Breast epithelium (tissue), 4 donors: ENCODE measurements at regions not wholly inside any gene's neighbourhood (a gene's known extent, or its start where the extent isn't known, plus 50 kb on each side); places are given as distances from the start of the nearest gene placed in this dataset.

Experiments used
- DNase-seq, 2 donors: peaks; one replicate each; pipeline ENCODE4 v3.0.0-alpha.2; 2019; ENCODE audit warnings: low spot score in 2 of 2
- H3K27ac ChIP-seq, 2 donors: fragments of 200-600 bp; sonication (generic) in 1 of 2; one replicate each; pipeline ENCODE4 v1.5.1; 2016 to 2019; ENCODE audit warnings: mild to moderate bottlenecking in 1 of 2
- H3K27me3 ChIP-seq, 2 donors: fragments of 200-600 bp; sonication (generic) in 1 of 2; one replicate each; pipeline versions ENCODE4 v1.5.1 to v1.6.0; 2017 to 2019; ENCODE audit warnings: control low read depth in 1 of 2, mild to moderate bottlenecking in 1 of 2
- H3K36me3 ChIP-seq: fragments of 200-600 bp; one replicate; pipeline ENCODE4 v1.5.1; 2019
- H3K4me1 ChIP-seq, 2 donors: fragments of 200-600 bp; sonication (generic); one replicate each; pipeline ENCODE4 v1.5.1; 2016 to 2019; ENCODE audit warnings: control low read depth in 1 of 2
- H3K4me3 ChIP-seq, 3 donors: fragments of 200-600 bp; sonication (generic); 1 replicate in 2 of 3; 2 replicates in 1 of 3; pipeline ENCODE4 v1.5.1; 2016 to 2019; ENCODE audit warnings: mild to moderate bottlenecking in 3 of 3, moderate library complexity in 2 of 3
- H3K9me3 ChIP-seq, 2 donors: fragments of 200-600 bp; sonication (generic) in 1 of 2; one replicate each; pipeline ENCODE4 v1.5.1; 2016 to 2019; ENCODE audit warnings: control low read depth in 1 of 2
- CTCF ChIP-seq, 3 donors: fragments of 450-650 bp; IDR thresholded peaks; one replicate each; pipeline ENCODE4 v1.5.1; 2016 to 2017; ENCODE audit warnings: antibody characterized with exemption in 3 of 3, mild to moderate bottlenecking in 3 of 3, moderate library complexity in 3 of 3
- POLR2A ChIP-seq: fragments of 450-650 bp; IDR thresholded peaks from one replicate; pipeline ENCODE4 v1.6.1; 2016; ENCODE audit warnings: antibody characterized with exemption, mild to moderate bottlenecking, moderate library complexity
- POLR2AphosphoS5 ChIP-seq, 3 donors: sonication (generic); formaldehyde crosslinking; IDR thresholded peaks; one replicate each; pipeline ENCODE4 v1.6.1; 2017; ENCODE audit warnings: antibody characterized with exemption in 3 of 3
- intact Hi-C: fragments of 100-400 bp; cut with DNase I; formaldehyde crosslinking; loops from one replicate; pipeline ENCODE4 v1.15.1; 2023; ENCODE audit warnings: low total_unique reads

- H3K36me3 ChIP-seq = no peaks in the 10 kb centered on the region
- H3K4me3 ChIP-seq = no peak overlapping the region
- DNase-seq = no peak
- intact Hi-C loops = no loop called here
- TF ChIP-seq CTCF (IDR thresholded peaks at IDR 0.05) (no peak), POLR2AphosphoS5 (IDR thresholded peaks at IDR 0.05) (no peak), POLR2A (no peak)
- H3K27ac ChIP-seq = no peak overlapping the region
- H3K4me1 ChIP-seq = no peaks in the 10 kb centered on the region
- no peaks in the 10 kb centered on the region for H3K27me3 ChIP-seq
- no peaks in the 10 kb centered on the region for H3K9me3 ChIP-seq
Observed at GRCh38 chr17:70353408-70354092, 184.2 kb downstream of the KCNJ2 start.

- intact Hi-C loops = no loop called here
- no peak for DNase-seq
- H3K27me3 ChIP-seq = no peaks in the 10 kb centered on the region
- H3K36me3 ChIP-seq = no peaks in the 10 kb centered on the region
- no peak overlapping the region for H3K27ac ChIP-seq
- no peak overlapping the region for H3K4me3 ChIP-seq
- H3K4me1 ChIP-seq = no peaks in the 10 kb centered on the region
- TF ChIP-seq CTCF (IDR thresholded peaks at IDR 0.05) (no peak), POLR2AphosphoS5 (IDR thresholded peaks at IDR 0.05) (no peak), POLR2A (no peak)
- H3K9me3 ChIP-seq = no peaks in the 10 kb centered on the region
Observed at GRCh38 chr17:70355185-70355584, 185.9 kb downstream of the KCNJ2 start.

- Histone ChIP-seq H3K4me1 (no peaks in the 10 kb centered on the region), H3K36me3 (no peaks in the 10 kb centered on the region), H3K4me3 (no peak overlapping the region), H3K9me3 (no peaks in the 10 kb centered on the region), H3K27me3 (no peaks in the 10 kb centered on the region), H3K27ac (no peak overlapping the region)
- DNase-seq = no peak
- intact Hi-C loops = no loop called here
- TF ChIP-seq CTCF (IDR thresholded peaks at IDR 0.05) (no peak), POLR2A (no peak), POLR2AphosphoS5 (IDR thresholded peaks at IDR 0.05) (no peak)
Observed at GRCh38 chr17:70357190-70357589, 187.9 kb downstream of the KCNJ2 start.

- intact Hi-C loops = loop anchor here (10.0 kb wide), 1 partner anchor 60 kb away; no protein-coding TSS in a partner anchor
- no peak overlapping the region for H3K4me3 ChIP-seq
- no peaks in the 10 kb centered on the region for H3K27me3 ChIP-seq
- no peak for TF ChIP-seq POLR2A
- TF ChIP-seq CTCF (IDR thresholded peaks at IDR 0.05) = no peak
- TF ChIP-seq POLR2AphosphoS5 (IDR thresholded peaks at IDR 0.05) = no peak
- H3K4me1 ChIP-seq = no peaks in the 10 kb centered on the region
- no peaks in the 10 kb centered on the region for H3K36me3 ChIP-seq
- no peak for DNase-seq
- H3K27ac ChIP-seq = no peak overlapping the region
- H3K9me3 ChIP-seq = no peaks in the 10 kb centered on the region
Observed at GRCh38 chr17:70365091-70365583, 195.8 kb downstream of the KCNJ2 start.

GRCh38 chr17:70366386-70366785 lies 197.1 kb downstream of the KCNJ2 start:
- no peaks in the 10 kb centered on the region for H3K4me1 ChIP-seq
- no peak for TF ChIP-seq POLR2A
- TF ChIP-seq POLR2AphosphoS5 (IDR thresholded peaks at IDR 0.05) = no peak
- TF ChIP-seq CTCF (IDR thresholded peaks at IDR 0.05) = no peak
- H3K9me3 ChIP-seq = no peaks in the 10 kb centered on the region
- no peaks in the 10 kb centered on the region for H3K36me3 ChIP-seq
- no peaks in the 10 kb centered on the region for H3K27me3 ChIP-seq
- intact Hi-C loops = loop anchor here (10.0 kb wide), 1 partner anchor 62 kb away; no protein-coding TSS in a partner anchor
- no peak for DNase-seq
- H3K27ac ChIP-seq = no peak overlapping the region
- H3K4me3 ChIP-seq = no peak overlapping the region
